ENCODE measurements at regions not wholly inside any gene's neighbourhood (a gene's known extent, or its start where the extent isn't known, plus 50 kb on each side); places are given as distances from the start of the nearest gene placed in this dataset.
"Not testable (repeated sequence)": the region's sequence is repeated elsewhere in the genome, so short reads cannot be mapped to it uniquely, and the experiment has no call there.

DNA sequence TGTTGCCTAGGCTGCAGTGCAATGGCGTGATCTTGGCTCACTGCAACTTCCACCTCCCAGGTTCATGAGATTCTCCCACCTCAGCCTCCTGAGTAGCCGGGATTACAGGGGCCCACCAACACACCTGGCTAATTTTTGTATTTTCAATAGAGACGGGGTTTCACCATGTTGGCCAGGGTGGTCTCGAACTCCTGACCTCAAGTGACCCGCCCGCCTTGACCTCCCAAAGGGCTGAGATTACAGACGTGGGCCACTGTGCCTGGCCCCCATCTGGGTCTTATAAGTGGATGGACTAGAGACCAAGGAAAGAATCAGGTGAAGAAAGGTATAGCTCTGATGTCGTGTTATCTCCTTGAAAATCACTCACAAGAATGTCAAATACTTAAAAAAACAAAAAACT, 92.3 kb downstream of the RPL27A start:
- TF ChIP-seq, protein P1, sequence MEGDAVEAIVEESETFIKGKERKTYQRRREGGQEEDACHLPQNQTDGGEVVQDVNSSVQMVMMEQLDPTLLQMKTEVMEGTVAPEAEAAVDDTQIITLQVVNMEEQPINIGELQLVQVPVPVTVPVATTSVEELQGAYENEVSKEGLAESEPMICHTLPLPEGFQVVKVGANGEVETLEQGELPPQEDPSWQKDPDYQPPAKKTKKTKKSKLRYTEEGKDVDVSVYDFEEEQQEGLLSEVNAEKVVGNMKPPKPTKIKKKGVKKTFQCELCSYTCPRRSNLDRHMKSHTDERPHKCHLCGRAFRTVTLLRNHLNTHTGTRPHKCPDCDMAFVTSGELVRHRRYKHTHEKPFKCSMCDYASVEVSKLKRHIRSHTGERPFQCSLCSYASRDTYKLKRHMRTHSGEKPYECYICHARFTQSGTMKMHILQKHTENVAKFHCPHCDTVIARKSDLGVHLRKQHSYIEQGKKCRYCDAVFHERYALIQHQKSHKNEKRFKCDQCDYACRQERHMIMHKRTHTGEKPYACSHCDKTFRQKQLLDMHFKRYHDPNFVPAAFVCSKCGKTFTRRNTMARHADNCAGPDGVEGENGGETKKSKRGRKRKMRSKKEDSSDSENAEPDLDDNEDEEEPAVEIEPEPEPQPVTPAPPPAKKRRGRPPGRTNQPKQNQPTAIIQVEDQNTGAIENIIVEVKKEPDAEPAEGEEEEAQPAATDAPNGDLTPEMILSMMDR (IDR thresholded peaks at IDR 0.05; ENCODE audit: low read depth, low read length, poor library complexity, severe bottlenecking) = not testable (repeated sequence)
- not testable (repeated sequence) for TF ChIP-seq EZH2phosphoT487 (IDR thresholded peaks at IDR 0.05; ENCODE audit: borderline replicate concordance, low read length)
